ENCODE measurements at regions not wholly inside any gene's neighbourhood (a gene's known extent, or its start where the extent isn't known, plus 50 kb on each side); places are given as distances from the start of the nearest gene placed in this dataset.
"Not testable (repeated sequence)": the region's sequence is repeated elsewhere in the genome, so short reads cannot be mapped to it uniquely, and the experiment has no call there.

DNA sequence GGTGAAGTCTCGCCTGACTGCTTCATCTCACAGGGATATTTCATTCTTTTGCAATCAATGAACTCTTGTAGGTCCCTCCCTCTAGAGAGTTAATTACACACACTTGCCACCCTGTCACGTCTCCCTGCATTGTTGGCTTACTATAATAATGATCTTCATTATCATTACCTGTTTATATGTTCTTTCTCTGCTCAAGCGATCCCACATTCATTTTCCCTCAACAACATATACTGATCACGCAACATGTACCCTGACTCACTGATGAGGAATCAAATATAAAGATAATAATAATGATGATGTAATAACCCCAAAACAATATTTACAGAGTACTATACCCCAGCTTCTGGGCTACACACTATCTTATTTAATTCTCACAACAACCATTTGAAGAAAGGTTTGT, 88.5 kb downstream of the FEM1C start:
- no peak for DNase-seq (ENCODE audit: low read depth)
- H3K4me3 ChIP-seq (ENCODE audit: low read depth, low read length): no peak overlapping the region
- TF ChIP-seq, protein P1, sequence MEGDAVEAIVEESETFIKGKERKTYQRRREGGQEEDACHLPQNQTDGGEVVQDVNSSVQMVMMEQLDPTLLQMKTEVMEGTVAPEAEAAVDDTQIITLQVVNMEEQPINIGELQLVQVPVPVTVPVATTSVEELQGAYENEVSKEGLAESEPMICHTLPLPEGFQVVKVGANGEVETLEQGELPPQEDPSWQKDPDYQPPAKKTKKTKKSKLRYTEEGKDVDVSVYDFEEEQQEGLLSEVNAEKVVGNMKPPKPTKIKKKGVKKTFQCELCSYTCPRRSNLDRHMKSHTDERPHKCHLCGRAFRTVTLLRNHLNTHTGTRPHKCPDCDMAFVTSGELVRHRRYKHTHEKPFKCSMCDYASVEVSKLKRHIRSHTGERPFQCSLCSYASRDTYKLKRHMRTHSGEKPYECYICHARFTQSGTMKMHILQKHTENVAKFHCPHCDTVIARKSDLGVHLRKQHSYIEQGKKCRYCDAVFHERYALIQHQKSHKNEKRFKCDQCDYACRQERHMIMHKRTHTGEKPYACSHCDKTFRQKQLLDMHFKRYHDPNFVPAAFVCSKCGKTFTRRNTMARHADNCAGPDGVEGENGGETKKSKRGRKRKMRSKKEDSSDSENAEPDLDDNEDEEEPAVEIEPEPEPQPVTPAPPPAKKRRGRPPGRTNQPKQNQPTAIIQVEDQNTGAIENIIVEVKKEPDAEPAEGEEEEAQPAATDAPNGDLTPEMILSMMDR (IDR thresholded peaks at IDR 0.05; ENCODE audit: low read depth, low read length, missing control alignments): no peak
- in situ Hi-C loops (cut with HindIII; ENCODE audit: low sequenced_read_pairs): no loop called here

DNA sequence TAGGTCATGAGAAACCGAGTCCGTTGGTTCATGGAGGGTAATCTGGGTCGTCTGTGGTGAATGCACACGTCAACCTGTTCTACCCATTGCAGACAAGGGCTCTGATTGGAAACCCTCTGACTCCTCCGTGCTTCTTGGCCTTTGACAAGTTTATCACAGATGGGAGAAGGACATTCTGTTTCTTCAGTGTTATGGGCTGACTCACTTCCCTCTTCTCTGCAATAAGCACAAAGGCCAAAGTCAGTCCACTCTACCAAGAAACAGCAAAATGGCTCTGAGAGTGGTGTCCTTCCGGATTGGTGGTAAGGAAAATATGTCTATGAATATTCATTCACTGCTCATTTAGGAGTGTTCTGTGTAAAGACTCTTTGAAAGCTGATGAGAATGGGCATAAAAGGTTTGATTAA, 89.3 kb downstream of the FEM1C start:
- H3K4me3 ChIP-seq (ENCODE audit: low read depth, low read length): no peak overlapping the region
- in situ Hi-C loops (cut with HindIII; ENCODE audit: low sequenced_read_pairs): no loop called here

DNA sequence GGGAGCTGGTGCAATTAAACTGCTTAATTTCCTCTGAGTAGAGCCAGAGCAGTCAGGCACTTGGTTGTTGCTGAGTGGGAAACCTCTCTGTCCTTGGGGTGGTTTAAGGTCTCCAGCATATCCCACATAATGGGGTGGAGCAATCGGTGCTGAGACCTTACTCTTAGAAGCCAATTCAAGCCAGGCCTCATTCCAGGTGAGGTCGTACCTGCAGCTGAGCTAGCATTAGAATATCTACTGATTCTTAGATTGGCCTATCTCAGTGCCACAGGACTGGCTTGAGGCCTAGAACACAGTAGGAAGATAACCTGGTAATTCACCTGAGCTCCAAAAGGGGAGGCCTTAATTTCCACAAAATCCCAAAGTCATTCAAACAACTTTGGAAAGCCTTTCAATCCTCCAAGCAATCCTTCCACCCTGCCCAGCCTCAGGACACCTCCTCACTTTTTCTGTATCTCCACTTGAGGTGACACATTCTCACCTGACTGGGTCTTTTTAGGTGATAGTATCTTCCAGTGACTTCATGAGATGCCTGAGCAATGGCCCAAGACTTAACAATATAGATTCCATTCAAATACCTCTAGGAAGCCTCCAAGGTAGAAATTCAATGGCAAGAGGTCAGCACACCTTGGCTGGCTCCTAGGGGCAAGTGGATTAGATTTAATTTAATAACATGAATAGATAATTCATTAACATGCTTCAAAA, 91.0 kb downstream of the FEM1C start:
- DNase-seq (ENCODE audit: low read depth): no peak
- TF ChIP-seq, protein P1 (IDR thresholded peaks at IDR 0.05; ENCODE audit: low read depth, low read length, missing control alignments): no peak
- H3K4me3 ChIP-seq (ENCODE audit: low read depth, low read length): no peak overlapping the region
- in situ Hi-C loops (cut with HindIII; ENCODE audit: low sequenced_read_pairs): no loop called here

More for the DNA sequence above, 89.3 kb downstream of the FEM1C start:
- DNase-seq (ENCODE audit: low read depth): no peak
- TF ChIP-seq, protein P1 (IDR thresholded peaks at IDR 0.05; ENCODE audit: low read depth, low read length, missing control alignments): no peak

DNA sequence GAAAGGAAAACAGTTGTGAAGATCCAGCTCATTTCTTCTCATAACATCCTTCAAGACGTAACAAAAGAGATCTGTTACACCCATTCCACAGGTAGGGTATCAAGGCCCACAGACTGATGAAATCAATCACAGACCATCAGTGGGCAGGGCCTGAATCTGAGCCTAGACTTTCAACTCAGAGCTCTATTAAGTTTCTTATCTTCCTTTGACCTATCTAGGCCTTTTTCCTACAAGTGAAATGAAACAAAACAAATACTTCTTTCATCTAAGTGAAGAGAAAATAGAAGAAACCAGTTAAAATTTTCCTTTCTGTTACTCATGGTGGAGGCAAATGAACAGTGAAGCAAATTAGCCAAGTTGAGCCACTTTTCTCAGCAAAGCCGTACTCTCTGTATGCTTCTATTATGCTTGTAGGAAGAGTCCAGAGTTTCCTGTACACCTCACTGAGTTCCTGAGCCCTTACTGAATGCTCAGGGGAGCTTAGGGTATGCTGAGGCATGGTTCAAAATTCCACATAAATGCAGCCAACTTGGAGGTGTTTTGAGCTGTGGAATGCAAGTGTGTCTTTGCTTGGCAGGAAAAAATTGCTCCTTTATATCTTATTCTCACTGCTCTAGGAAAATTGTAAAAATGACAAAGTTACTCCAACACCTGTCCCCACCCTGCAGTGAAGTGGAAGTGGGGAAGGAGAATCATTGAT, 91.9 kb downstream of the FEM1C start:
- no peak overlapping the region for H3K4me3 ChIP-seq (ENCODE audit: low read depth, low read length)
- TF ChIP-seq, protein P1 (IDR thresholded peaks at IDR 0.05; ENCODE audit: low read depth, low read length, missing control alignments): no peak
- in situ Hi-C loops (cut with HindIII; ENCODE audit: low sequenced_read_pairs): no loop called here
- DNase-seq (ENCODE audit: low read depth): no peak

DNA sequence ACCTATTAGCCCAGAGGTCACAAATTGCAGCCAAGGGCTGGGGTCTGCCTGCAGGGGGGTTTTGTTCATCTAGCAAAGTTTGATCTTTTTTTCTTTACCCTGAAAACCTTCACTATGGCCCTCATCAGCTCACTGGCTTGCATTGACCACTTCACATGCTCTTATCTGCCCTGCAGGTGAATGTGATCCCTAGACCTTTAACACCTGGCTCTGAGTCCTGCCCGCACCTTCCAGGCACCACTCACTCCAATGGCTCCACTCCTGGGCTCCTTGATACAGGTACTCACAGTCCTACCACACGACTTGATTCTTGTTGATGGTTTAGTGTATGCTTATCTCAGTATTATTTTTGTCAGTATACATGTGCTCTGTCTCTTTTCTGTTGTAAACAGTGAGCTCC, 92.5 kb downstream of the FEM1C start:
- in situ Hi-C loops (cut with HindIII; ENCODE audit: low sequenced_read_pairs): no loop called here
- no peak overlapping the region for H3K4me3 ChIP-seq (ENCODE audit: low read depth, low read length)
- TF ChIP-seq, protein P1 (IDR thresholded peaks at IDR 0.05; ENCODE audit: low read depth, low read length, missing control alignments): no peak
- DNase-seq (ENCODE audit: low read depth): no peak

DNA sequence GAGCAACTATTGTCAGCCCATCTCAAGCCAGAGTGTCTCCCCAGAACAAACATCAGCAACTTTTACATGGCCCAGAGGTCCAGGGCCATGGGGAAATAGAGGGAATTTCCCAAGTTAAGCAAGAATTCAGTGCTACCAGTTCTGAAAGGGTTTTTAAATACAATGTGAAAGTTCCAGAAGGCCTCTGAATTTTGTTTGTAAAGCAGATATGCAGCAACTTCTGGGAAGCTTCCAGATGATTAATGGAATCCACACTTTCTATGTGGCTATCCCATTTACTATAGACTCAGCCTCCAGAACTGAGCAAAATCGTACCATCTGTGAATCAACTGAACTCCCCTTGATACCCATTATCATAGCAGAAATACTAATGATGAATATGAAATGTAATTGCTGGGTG, 93.8 kb downstream of the FEM1C start:
- DNase-seq (ENCODE audit: low read depth): no peak
- in situ Hi-C loops (cut with HindIII; ENCODE audit: low sequenced_read_pairs): no loop called here
- H3K4me3 ChIP-seq (ENCODE audit: low read depth, low read length): no peak overlapping the region
- TF ChIP-seq, protein P1 (IDR thresholded peaks at IDR 0.05; ENCODE audit: low read depth, low read length, missing control alignments): no peak

DNA sequence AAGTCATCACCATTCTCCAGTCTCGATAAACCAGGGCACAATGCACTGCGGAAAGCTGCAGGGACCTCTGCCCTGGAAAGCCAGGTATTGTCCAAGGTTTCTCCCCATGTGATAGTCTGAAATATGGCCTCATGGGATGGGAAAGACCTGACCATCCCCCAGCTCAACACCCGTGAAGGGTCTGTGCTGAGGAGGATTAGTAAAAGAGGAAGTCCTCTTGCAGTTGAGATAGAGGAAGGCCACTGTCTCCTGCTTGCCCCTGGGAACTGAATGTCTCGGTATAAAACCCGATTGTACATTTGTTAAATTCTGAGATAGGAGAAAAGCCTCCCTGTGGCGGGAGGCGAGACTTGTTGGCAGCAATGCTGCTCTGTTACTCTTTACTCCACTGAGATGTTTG, 95.9 kb downstream of the FEM1C start:
- in situ Hi-C loops (cut with HindIII; ENCODE audit: low sequenced_read_pairs); H3K4me3 ChIP-seq (ENCODE audit: low read depth, low read length); DNase-seq (ENCODE audit: low read depth): not testable (repeated sequence)

Measured in astrocyte of the cerebellum (primary cell).